Breast epithelium (tissue), 4 donors: ENCODE measurements at regions not wholly inside any gene's neighbourhood (a gene's known extent, or its start where the extent isn't known, plus 50 kb on each side); places are given as distances from the start of the nearest gene placed in this dataset.

Source experiments
- DNase-seq, 2 donors: peaks; one replicate each; pipeline ENCODE4 v3.0.0-alpha.2; 2019; ENCODE audit warnings: low spot score in 2 of 2
- H3K27ac ChIP-seq, 2 donors: fragments of 200-600 bp; sonication (generic) in 1 of 2; one replicate each; pipeline ENCODE4 v1.5.1; 2016 to 2019; ENCODE audit warnings: mild to moderate bottlenecking in 1 of 2
- H3K27me3 ChIP-seq, 2 donors: fragments of 200-600 bp; sonication (generic) in 1 of 2; one replicate each; pipeline versions ENCODE4 v1.5.1 to v1.6.0; 2017 to 2019; ENCODE audit warnings: control low read depth in 1 of 2, mild to moderate bottlenecking in 1 of 2
- H3K36me3 ChIP-seq: fragments of 200-600 bp; one replicate; pipeline ENCODE4 v1.5.1; 2019
- H3K4me1 ChIP-seq, 2 donors: fragments of 200-600 bp; sonication (generic); one replicate each; pipeline ENCODE4 v1.5.1; 2016 to 2019; ENCODE audit warnings: control low read depth in 1 of 2
- H3K4me3 ChIP-seq, 3 donors: fragments of 200-600 bp; sonication (generic); 1 replicate in 2 of 3; 2 replicates in 1 of 3; pipeline ENCODE4 v1.5.1; 2016 to 2019; ENCODE audit warnings: mild to moderate bottlenecking in 3 of 3, moderate library complexity in 2 of 3
- H3K9me3 ChIP-seq, 2 donors: fragments of 200-600 bp; sonication (generic) in 1 of 2; one replicate each; pipeline ENCODE4 v1.5.1; 2016 to 2019; ENCODE audit warnings: control low read depth in 1 of 2
- POLR2A ChIP-seq: fragments of 450-650 bp; IDR thresholded peaks from one replicate; pipeline ENCODE4 v1.6.1; 2016; ENCODE audit warnings: antibody characterized with exemption, mild to moderate bottlenecking, moderate library complexity
- POLR2AphosphoS5 ChIP-seq, 3 donors: sonication (generic); formaldehyde crosslinking; IDR thresholded peaks; one replicate each; pipeline ENCODE4 v1.6.1; 2017; ENCODE audit warnings: antibody characterized with exemption in 3 of 3
- intact Hi-C: fragments of 100-400 bp; cut with DNase I; formaldehyde crosslinking; loops from one replicate; pipeline ENCODE4 v1.15.1; 2023; ENCODE audit warnings: low total_unique reads
- TF ChIP-seq, protein P1 (sequence below), 3 donors: fragments of 450-650 bp; IDR thresholded peaks; one replicate each; pipeline ENCODE4 v1.5.1; 2016 to 2017; ENCODE audit warnings: antibody characterized with exemption in 3 of 3, mild to moderate bottlenecking in 3 of 3, moderate library complexity in 3 of 3

- intact Hi-C loops, result no loop called here
- H3K27me3 ChIP-seq, result no peaks in the 10 kb centered on the region
- no peaks in the 10 kb centered on the region for H3K36me3 ChIP-seq
- no peak for TF ChIP-seq POLR2AphosphoS5 (IDR thresholded peaks at IDR 0.05)
- TF ChIP-seq, protein P1, sequence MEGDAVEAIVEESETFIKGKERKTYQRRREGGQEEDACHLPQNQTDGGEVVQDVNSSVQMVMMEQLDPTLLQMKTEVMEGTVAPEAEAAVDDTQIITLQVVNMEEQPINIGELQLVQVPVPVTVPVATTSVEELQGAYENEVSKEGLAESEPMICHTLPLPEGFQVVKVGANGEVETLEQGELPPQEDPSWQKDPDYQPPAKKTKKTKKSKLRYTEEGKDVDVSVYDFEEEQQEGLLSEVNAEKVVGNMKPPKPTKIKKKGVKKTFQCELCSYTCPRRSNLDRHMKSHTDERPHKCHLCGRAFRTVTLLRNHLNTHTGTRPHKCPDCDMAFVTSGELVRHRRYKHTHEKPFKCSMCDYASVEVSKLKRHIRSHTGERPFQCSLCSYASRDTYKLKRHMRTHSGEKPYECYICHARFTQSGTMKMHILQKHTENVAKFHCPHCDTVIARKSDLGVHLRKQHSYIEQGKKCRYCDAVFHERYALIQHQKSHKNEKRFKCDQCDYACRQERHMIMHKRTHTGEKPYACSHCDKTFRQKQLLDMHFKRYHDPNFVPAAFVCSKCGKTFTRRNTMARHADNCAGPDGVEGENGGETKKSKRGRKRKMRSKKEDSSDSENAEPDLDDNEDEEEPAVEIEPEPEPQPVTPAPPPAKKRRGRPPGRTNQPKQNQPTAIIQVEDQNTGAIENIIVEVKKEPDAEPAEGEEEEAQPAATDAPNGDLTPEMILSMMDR (IDR thresholded peaks at IDR 0.05), result no peak
- TF ChIP-seq POLR2A, result no peak
- no peak overlapping the region for H3K27ac ChIP-seq
- H3K9me3 ChIP-seq, result no peaks in the 10 kb centered on the region
- no peaks in the 10 kb centered on the region for H3K4me1 ChIP-seq
- H3K4me3 ChIP-seq, result no peak overlapping the region
- no peak for DNase-seq
Observed at GRCh38 chr5:116382032-116382873, 192.4 kb downstream of the SEMA6A start.

- H3K27me3 ChIP-seq, result no peaks in the 10 kb centered on the region
- TF ChIP-seq POLR2AphosphoS5 (IDR thresholded peaks at IDR 0.05) (no peak), POLR2A (no peak)
- TF ChIP-seq, protein P1 (IDR thresholded peaks at IDR 0.05), result no peak
- no peak overlapping the region for H3K4me3 ChIP-seq
- no peak overlapping the region for H3K27ac ChIP-seq
- no peaks in the 10 kb centered on the region for H3K36me3 ChIP-seq
- no peaks in the 10 kb centered on the region for H3K9me3 ChIP-seq
- intact Hi-C loops, result no loop called here
- no peak for DNase-seq
- H3K4me1 ChIP-seq, result no peaks in the 10 kb centered on the region
Observed at GRCh38 chr5:116381201-116381600, 193.4 kb downstream of the SEMA6A start.

DNA sequence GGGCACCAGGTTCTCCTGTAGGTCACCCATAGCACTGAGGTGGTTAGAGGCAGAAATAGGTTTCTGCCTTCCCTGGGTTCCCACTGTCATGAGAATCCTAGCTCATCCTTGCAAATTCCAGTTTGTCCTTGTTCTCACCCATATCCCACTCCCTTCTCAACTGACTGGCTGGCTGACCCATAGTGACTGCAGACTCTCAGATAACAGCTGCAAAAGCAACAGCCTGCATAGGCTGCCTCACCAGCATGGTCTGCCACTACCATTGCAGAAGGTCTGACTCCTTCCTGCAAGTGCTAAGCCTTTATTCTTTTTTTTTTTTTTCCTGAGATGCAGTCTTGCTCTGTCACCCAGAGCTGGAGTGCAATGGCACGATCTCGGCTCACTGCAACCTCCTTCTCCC is 194.0 kb downstream of the SEMA6A start:
- Histone ChIP-seq H3K36me3 (no peaks in the 10 kb centered on the region), H3K9me3 (no peaks in the 10 kb centered on the region), H3K4me3 (no peak overlapping the region), H3K27ac (no peak overlapping the region), H3K27me3 (no peaks in the 10 kb centered on the region), H3K4me1 (no peaks in the 10 kb centered on the region)
- DNase-seq, result no peak
- TF ChIP-seq POLR2A, result no peak
- no peak for TF ChIP-seq POLR2AphosphoS5 (IDR thresholded peaks at IDR 0.05)
- TF ChIP-seq, protein P1 (IDR thresholded peaks at IDR 0.05), result no peak
- intact Hi-C loops, result no loop called here

GRCh38 chr5:116379306-116379705 is 195.3 kb downstream of the SEMA6A start:
- DNase-seq, result no peak
- intact Hi-C loops, result no loop called here
- H3K36me3 ChIP-seq, result no peaks in the 10 kb centered on the region
- H3K4me1 ChIP-seq, result no peaks in the 10 kb centered on the region
- TF ChIP-seq, protein P1 (IDR thresholded peaks at IDR 0.05), result no peak
- no peak for TF ChIP-seq POLR2A
- TF ChIP-seq POLR2AphosphoS5 (IDR thresholded peaks at IDR 0.05), result no peak
- no peak overlapping the region for H3K4me3 ChIP-seq
- H3K9me3 ChIP-seq, result no peaks in the 10 kb centered on the region
- no peak overlapping the region for H3K27ac ChIP-seq
- no peaks in the 10 kb centered on the region for H3K27me3 ChIP-seq

DNA sequence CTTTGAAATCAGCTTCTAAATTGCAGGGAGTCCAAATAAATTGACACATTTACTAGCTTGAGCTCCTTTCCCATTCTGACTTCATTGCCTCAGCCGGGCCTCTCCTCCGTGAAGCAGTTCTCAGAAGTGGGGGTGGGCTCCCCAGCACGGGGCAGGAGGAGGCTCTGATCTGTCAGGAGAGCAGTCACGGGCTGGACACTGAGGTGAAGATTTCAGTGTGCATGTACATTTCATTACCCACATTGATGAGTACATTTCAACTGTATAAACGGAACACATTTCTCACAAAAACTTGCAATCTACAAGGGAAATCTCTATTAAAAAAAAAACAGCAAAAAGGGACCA is 195.9 kb downstream of the SEMA6A start:
- Histone ChIP-seq H3K4me3 (no peak overlapping the region), H3K9me3 (no peaks in the 10 kb centered on the region), H3K4me1 (no peaks in the 10 kb centered on the region), H3K36me3 (no peaks in the 10 kb centered on the region), H3K27me3 (no peaks in the 10 kb centered on the region), H3K27ac (no peak overlapping the region)
- TF ChIP-seq, protein P1 (IDR thresholded peaks at IDR 0.05), result no peak
- DNase-seq, result no peak
- intact Hi-C loops, result no loop called here
